ENCODE measurements at regions not wholly inside any gene's neighbourhood (a gene's known extent, or its start where the extent isn't known, plus 50 kb on each side); places are given as distances from the start of the nearest gene placed in this dataset.

DNA sequence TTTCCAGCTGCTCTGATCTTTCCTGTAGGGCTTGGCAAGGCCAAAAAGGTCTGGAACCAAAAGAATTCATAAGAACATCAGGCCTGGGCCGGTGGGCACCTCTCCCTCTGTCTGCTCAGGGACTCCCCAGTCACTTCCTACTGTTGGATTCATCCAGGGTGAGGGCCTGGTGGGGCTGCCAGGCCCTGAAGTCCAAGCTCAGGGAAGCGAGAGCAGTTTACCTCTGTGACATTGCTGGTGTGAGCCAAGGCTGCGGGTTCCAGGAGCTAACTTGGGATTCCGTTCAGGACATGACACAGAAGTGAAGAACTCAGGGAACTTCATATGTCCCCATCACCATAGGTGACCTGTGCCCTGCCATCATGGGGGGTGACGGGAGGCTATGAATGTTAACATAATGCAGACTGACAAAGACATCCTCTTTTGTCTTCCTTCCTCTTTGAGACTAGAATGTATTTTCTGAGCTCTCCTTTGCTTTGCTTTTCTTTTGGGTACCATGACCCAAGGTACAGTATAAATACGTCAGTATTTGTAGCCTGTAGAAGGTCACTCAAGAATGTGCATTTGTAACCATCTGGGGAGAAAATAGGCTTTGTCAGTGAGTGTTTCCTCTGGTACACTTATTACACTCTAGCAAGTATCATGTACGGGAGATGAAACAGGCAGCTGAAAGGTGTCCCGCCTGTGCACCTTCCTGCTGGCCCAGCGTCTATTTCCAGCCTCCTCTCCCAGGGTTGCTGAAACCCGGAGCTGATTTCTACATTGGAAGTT, 130.5 kb upstream of the SLC1A4 start:
- DNase-seq, result no peak

- peak; percentile 82 for DNase-seq
Observed at GRCh38 chr2:64859312-64860212, 129.6 kb upstream of the SLC1A4 start.

DNA sequence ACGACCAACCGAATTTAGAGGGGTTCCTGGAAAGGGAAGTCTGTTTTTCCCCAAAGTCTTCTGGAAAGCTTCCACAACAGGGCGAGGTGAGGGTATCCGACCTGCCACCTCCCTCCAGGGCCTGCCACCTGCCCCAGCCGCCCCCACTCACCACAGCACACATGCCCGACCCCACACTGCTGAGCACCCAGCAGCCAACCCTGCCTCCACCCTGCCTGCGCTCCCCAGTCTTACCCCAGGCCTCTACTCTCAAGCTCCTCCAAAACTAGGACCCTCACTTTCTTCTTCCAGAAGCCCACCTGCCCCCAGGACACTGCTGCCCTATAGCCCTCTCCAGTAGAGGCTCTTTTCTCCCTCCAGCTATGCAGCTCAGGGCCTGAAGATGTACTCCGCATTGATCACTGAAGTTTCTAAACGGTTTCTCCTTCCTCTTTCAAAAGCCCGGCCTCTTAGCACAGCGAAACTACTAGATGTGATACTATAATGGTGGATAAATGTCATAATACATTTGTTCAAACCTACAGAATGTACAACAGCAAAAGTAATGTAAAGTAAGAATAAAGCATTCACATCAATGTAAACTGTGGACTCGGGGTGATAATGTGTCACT, 128.8 kb upstream of the SLC1A4 start:
- no peak for DNase-seq

DNA sequence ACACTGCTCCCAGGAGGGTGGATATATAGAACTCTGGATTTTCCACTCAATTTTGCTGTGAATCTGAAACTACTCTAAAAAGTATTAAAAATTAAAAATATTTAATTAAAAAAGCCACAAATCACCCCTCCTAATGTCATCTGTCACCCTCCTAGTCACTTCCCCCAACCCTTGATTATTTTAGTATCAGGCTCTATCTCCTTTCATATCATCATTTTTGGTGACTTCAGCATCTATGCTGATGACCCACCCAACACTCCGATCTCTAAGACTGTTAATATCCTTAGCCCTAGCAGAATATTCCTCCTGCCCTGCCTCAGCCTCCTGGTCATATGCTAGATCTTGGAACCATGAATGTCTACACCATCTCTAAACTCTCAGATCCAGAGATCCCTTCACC, 128.3 kb upstream of the SLC1A4 start:
- no peak for DNase-seq

GRCh38 chr2:64861452-64862397, 127.5 kb upstream of the SLC1A4 start:
- DNase-seq, result no peak

GRCh38 chr2:64862623-64863022, 126.6 kb upstream of the SLC1A4 start:
- DNase-seq, result no peak

DNA sequence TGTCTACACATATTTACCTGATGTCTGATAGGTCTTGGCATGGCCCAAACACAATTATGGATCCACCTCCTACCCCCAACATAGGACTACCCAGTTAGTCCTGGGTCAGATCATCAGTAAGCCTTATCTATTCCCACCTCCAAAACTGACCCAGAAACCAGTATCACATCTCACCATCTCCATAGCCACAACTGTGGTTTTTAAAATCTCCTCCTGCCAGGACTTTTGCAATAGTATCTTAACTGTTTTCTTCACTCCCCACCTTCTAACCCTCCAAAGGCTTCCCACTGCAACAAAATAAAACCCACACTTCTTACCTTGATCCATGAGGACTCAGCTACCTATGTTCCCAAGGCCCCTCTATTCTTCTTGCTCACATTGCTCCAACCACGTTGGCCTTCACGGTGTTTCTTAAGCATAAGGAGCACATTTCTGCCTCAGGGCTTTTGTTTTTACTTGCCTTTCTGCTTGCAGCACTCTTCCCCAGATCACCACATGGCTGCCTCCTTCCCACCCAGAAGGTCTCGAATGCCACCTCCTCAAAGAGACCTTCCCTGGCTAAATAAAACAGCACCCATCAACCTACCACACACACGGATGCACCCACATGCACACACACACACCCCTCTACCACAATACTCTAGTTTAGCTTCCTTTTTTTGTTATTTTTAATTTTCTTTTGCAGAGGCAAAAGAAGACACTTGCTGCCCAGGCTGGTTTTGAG, 125.9 kb upstream of the SLC1A4 start:
- no peak for DNase-seq

DNA sequence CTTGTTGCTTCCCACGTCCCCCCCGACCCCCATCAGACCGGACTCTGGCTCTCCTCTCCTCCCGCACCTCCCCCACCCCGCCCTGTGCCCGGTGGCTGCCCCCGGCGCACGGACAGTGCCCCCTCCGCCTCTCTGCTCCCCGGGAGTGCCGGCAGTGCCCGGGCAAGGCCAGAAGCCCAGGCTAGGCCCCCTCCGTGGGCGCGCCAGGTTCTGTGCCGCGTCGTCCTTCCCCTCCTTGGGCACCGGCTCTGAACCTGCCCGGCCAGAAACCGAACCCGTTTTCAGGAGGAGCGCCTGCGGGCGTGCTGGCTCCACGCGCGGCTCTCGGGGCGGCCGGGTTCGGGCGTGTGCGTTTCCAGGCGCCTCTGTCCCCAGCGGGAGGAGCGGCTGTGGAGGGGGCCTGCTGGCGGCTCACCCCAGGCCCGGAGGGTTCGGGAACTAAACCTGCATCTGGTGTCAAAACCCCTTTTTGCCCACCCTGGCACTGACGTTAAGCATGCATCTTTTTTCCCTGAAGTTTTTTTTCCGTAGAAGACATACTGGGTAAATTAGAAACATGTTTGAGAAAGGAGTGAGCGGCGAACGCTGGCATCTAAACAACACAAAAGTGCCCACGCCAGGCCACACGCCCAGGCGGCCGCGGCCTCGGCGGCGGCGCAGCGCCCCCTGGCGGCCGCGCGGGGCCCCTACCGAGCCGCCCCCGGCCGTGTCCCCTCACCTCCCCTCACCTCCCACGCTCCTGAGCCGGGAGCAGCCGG, 123.9 kb upstream of the SLC1A4 start:
- peak; percentile 46 for DNase-seq

GRCh38 chr2:64865831-64866345, 123.3 kb upstream of the SLC1A4 start:
- DNase-seq, result no peak

GRCh38 chr2:64866797-64867196, 122.4 kb upstream of the SLC1A4 start:
- no peak for DNase-seq

DNA sequence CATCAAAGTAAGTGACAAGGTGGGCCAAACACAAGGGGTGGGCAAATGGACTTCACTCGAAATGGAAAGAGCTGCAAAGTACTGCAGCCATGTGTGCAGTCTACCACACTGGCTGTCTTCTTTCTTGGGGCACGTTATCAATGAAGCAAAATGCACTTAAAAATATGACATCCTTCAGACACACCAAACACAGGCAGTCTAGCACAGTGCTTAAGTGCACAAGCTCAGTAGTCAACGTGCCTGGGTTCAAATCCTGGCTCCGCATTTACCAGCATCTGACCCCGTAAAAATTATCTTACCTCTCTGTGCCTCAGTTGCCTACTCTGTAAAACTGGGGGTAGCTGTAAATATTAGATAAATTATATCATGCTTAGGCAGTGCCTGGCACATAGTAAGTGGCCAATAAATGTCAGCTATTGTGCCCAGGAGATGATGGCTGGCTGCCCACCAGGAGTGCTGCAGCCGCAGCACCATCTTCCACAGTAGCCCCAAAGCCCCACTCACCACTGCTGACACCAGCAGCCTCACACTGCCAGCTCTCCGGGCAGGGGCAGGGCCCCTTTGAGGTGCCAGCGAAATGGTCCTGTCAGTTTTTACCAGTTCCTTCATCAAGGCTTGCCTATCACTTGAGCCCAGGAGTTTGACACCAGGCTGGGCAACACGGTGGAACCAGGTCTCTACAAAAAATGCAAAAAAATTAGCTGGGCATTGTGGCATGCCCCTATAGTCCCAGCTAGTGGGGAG, 121.8 kb upstream of the SLC1A4 start:
- no peak for DNase-seq

GRCh38 chr2:64869126-64869525, 120.1 kb upstream of the SLC1A4 start:
- DNase-seq, result no peak

GRCh38 chr2:64873472-64873924, 115.7 kb upstream of the SLC1A4 start:
- DNase-seq, result no peak

DNA sequence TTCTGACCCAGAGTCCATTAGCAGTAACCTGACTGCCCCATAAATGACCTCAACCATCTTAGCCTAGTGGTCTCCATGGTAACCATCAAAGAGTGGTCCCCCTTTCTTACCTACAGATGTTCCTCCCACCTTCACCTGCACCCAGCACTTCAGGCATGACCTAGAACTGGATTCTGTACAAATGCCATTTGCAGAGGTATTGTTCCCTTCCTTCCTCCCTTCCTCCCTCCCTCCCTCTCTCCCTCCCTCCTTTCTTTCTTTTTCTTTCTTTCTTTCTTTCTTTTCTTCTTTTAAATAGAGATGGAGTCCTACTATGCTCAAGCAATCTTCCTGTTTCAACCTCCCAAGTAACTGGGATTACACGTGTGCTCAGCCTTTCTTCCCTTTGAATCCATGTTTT, 114.6 kb upstream of the SLC1A4 start:
- no peak for DNase-seq

GRCh38 chr2:64875368-64875767, 113.8 kb upstream of the SLC1A4 start:
- DNase-seq, result no peak

- no peak for DNase-seq
Observed at GRCh38 chr2:64876137-64876647, 113.0 kb upstream of the SLC1A4 start.

DNA sequence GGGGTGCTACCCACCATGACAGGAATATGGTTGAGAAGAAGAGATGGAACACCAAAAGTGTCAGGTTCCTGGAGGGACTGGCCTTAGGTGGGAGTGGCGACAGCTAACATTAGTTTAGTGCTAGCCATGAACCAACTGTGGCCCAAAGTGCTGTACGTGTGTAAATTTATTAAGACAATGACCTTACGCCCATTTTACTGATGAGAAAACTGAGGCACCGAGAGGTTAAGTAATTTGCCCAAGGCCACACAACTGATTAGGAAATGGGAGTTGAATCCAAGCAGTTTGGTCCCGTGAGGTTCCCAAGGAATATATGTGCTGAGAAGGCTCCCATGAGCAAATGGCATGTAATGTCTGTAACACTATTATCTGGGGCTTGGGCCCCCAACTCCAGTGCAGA, 109.5 kb upstream of the SLC1A4 start:
- no peak for DNase-seq

DNA sequence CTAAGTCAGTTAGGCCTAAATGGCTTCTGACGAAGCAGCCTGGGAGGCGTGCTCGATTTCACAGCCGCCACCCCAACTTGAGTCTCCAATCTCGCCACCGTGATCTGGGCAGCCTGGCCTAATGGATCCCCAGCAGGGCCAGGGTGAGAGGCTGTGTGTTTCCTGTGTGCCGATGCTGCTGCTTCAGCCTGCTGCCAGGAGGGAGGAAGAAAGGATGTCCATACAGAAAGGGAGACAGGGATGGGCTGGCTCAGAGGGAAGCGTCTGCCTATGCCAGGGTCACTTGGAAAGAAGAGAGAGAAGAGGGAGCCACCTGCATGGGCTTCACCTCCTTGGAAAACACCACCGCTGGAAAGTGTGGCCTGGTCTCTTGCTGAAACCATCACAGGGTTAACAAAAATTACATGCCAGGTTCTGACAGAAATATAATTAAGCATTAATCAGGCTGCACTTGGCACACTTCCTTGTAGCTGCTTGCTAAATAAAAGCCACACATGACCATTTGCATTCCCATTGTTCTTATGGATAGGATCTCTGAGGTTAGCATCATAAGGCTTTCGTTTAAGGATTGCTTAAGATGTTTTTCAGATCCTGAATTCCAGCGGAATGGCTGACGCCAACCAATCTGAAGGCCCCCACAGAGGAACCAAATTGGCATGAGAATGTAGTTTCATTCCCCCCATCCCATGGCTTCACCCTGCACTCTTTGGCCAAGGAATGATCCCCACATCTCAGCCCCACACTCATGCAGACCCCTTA, 108.8 kb upstream of the SLC1A4 start:
- no peak for DNase-seq

DNA sequence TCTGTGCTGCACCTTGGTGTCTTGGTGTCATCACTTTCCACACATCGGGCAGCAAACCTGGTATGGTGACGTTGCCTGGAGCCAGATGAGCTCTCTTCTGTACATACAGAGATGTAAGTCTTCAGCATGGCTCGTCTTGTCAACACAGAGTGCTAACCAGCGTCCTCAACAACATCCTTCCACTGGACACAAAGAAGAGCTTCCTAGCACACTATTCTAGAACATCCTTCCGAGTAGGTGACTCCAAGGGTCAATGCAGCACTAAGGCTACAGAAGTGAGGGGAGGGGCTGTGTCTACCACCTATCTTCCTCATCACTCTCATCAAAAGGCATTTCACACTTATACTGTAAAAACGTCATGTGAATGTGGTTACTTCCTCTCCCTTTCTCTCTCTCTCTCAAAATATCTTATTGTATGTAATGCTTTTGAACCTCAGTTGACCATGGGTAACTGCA, 108.1 kb upstream of the SLC1A4 start:
- DNase-seq, result no peak
